Progenitor cell of endocrine pancreas (in vitro differentiated cells): ENCODE measurements at regions not wholly inside any gene's neighbourhood (a gene's known extent, or its start where the extent isn't known, plus 50 kb on each side); places are given as distances from the start of the nearest gene placed in this dataset.
"Not testable (repeated sequence)": the region's sequence is repeated elsewhere in the genome, so short reads cannot be mapped to it uniquely, and the experiment has no call there.

ENCODE experiments used
- DNase-seq: peaks from one replicate; pipeline ENCODE4 v3.0.0; 2021; ENCODE audit warnings: low spot score; ENCODE audit not compliant: unreplicated experiment
- H3K27ac Mint-ChIP-seq: 2 replicates; pipeline ENCODE4 v1.8.0; 2021; ENCODE audit warnings: mild to moderate bottlenecking, moderate library complexity, mixed read lengths
- H3K27me3 Mint-ChIP-seq: 2 replicates; pipeline ENCODE4 v1.8.0; 2021; ENCODE audit warnings: mixed read lengths
- H3K36me3 Mint-ChIP-seq: 2 replicates; pipeline ENCODE4 v1.8.0; 2022; ENCODE audit warnings: mixed read lengths; ENCODE audit not compliant: insufficient read depth
- H3K4me1 Mint-ChIP-seq: 2 replicates; pipeline ENCODE4 v1.8.0; 2021; ENCODE audit warnings: low read depth, mixed read lengths
- H3K4me3 Mint-ChIP-seq: 2 replicates; pipeline ENCODE4 v1.8.0; 2021; ENCODE audit warnings: low read depth, mild to moderate bottlenecking, moderate library complexity, mixed read lengths
- H3K9me3 Mint-ChIP-seq: 2 replicates; pipeline ENCODE4 v1.8.0; 2021; ENCODE audit warnings: low read depth, mixed read lengths
- TF ChIP-seq, protein P1 (sequence below): fragments of 200-600 bp; sonication (generic); IDR thresholded peaks from one replicate; pipeline ENCODE4 v1.5.0; 2021; ENCODE audit warnings: antibody characterized with exemption, mild to moderate bottlenecking; ENCODE audit not compliant: unreplicated experiment

DNA sequence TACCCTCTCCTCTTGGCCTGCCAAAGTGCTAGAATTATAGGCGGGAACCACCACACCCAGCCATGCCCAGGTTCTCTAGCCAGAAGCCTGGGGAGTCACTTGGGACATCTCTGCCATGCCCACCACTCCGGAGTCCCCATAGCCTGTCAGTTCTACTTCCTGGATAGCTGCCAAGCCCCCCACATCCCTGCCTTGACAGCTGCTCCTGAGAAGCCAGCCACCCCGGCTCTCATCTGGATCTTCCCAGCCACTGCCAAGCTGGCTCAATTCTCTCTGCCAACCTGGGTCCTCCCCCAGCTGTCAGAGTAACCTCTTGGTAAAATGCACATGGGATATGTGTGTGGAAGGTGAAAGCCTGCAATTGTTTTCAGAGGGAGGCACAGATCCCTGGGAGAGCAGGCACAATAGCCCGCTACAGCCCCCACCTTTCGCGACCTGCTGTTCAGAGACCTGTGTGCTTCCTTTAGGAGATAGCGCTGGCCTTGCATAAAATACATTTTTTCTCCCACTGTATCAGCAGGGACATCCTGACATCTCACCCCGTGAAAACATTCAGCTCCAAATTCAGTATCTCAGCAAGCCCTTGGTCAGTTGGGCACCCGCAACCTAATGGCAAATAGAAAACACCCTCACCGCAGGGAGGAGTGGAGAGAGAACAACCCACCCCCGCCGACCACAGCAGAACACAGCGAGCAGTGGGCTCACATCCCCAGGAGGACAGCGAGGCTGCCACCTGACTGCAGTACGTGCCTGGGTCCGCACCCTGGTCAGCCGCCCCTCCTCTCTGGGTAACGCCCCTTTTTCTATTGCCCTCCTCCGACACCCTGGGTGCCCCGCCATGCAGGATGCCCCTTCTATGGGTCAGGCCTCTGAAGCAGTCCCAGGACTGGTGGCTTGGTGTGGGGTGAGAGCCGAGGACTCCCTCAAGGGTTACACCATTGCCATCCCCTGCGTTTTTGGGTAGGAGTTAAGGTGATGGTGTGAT is 1342.2 kb downstream of the BRD1 start:
- Mint-ChIP-seq H3K4me3 (no peak overlapping the region), H3K36me3 (no peaks in the 10 kb centered on the region), H3K27ac (no peak overlapping the region), H3K27me3 (peaks cover 57% of the 10 kb centered on the region), H3K4me1 (no peaks in the 10 kb centered on the region), H3K9me3 (no peaks in the 10 kb centered on the region)
- TF ChIP-seq, protein P1, sequence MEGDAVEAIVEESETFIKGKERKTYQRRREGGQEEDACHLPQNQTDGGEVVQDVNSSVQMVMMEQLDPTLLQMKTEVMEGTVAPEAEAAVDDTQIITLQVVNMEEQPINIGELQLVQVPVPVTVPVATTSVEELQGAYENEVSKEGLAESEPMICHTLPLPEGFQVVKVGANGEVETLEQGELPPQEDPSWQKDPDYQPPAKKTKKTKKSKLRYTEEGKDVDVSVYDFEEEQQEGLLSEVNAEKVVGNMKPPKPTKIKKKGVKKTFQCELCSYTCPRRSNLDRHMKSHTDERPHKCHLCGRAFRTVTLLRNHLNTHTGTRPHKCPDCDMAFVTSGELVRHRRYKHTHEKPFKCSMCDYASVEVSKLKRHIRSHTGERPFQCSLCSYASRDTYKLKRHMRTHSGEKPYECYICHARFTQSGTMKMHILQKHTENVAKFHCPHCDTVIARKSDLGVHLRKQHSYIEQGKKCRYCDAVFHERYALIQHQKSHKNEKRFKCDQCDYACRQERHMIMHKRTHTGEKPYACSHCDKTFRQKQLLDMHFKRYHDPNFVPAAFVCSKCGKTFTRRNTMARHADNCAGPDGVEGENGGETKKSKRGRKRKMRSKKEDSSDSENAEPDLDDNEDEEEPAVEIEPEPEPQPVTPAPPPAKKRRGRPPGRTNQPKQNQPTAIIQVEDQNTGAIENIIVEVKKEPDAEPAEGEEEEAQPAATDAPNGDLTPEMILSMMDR: no peak
- no peak for DNase-seq

DNA sequence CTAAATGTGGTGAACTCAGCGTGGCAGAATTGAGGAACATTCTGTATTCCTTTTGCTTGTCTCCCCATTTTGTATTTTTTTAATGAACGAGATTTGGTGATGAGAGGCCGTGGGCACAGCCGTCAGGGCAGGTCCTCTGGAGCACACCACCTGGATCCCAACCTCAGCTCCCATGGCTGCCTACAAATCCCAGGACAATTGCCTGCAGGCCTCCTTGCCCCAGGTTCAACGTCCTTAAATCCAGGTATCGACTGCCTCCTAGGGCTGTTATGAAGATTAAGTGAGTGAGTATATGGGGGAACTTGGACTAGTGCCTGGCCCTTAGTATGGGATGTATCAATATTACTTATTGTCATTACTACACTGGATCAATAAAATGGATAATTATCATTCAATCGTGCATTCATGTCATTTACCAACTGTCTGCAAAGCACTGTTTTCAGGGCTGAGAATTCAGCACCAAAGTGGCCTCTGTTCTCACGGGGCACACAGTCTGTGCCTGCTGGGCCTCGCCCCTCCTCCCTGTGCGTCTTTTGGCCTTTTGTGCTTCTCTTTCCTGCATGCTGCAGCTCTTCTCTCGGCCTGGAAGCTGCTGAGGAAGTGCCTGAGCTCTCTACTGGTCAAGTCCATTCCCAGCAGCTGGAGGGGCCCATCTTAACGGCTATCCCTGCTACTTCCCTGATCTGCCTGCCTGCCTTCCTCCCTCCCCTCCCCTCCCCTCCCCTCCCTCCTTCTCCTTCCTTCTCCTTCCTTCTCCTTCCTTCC is 1343.7 kb downstream of the BRD1 start:
- H3K27me3 Mint-ChIP-seq: peaks cover 57% of the 10 kb centered on the region
- no peaks in the 10 kb centered on the region for H3K36me3 Mint-ChIP-seq
- no peaks in the 10 kb centered on the region for H3K9me3 Mint-ChIP-seq
- H3K27ac Mint-ChIP-seq: no peak overlapping the region
- no peak for DNase-seq
- no peak overlapping the region for H3K4me3 Mint-ChIP-seq
- TF ChIP-seq, protein P1: no peak
- no peaks in the 10 kb centered on the region for H3K4me1 Mint-ChIP-seq

DNA sequence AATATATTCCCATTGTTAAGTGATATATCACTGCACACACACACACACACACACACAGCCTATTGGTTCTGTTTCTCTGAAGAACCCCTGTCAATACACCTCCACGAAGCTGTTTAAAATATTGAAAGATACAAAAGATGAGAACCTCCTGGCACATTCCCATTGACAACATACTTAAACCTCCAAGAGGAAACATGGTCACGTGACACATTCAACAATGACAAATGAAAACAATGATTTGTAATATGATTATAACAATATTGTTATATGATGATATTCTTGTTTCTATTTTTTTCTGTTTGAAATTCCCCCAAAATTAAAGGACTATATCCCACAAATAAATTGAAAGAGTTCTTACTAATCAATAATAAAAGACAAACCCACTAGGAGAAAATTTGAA is 1344.9 kb downstream of the BRD1 start:
- no peak for DNase-seq
- no peaks in the 10 kb centered on the region for H3K9me3 Mint-ChIP-seq
- H3K4me1 Mint-ChIP-seq: no peaks in the 10 kb centered on the region
- peaks cover 54% of the 10 kb centered on the region for H3K27me3 Mint-ChIP-seq
- TF ChIP-seq, protein P1: no peak
- H3K27ac Mint-ChIP-seq: no peak overlapping the region
- no peak overlapping the region for H3K4me3 Mint-ChIP-seq
- no peaks in the 10 kb centered on the region for H3K36me3 Mint-ChIP-seq

DNA sequence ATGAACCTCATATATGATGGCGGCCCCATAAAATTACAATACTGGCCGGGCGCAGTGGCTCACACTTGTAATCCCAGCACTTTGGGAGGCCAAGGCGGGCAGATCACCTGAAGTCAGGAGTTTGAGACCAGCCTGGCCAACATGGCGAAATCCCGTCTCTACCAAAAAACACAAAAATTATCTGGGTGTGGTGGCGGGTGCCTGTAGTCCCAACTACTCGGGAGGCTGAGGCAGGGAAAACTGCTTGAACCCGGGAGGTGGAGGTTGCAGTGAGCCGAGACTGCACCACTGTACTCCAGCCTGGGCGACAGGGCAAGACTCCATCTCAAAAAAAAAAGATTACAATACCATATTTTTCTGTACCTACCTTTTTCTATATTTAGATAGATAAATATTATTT is 1345.5 kb downstream of the BRD1 start:
- H3K36me3 Mint-ChIP-seq, H3K4me1 Mint-ChIP-seq: not testable (repeated sequence)

DNA sequence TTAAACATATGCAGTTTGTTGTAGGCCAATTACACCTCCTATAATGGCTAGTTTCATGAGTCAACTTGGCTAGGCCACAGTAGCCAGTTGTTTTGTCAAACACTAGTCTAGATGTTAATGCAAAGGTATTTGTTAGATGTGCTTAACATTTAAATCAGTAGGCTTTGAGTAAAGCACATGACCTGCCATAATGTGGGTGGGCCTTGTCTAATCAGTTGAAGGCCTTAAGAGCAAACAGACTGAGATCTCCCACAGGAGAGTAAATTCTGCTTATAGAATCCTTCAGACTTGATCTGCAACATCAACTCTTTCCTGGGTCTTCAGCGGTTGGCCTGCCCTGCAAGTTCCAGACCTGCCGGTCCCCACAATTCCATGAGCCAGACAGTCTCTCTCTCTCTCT is 1345.9 kb downstream of the BRD1 start:
- Mint-ChIP-seq H3K4me1 (no peaks in the 10 kb centered on the region), H3K27me3 (peaks cover 44% of the 10 kb centered on the region), H3K27ac (no peak overlapping the region), H3K36me3 (no peaks in the 10 kb centered on the region), H3K9me3 (no peaks in the 10 kb centered on the region), H3K4me3 (no peak overlapping the region)
- TF ChIP-seq, protein P1: no peak
- DNase-seq: no peak

More for the DNA sequence above, 1345.5 kb downstream of the BRD1 start:
- H3K4me3 Mint-ChIP-seq, H3K27ac Mint-ChIP-seq, DNase-seq, H3K9me3 Mint-ChIP-seq: not testable (repeated sequence)
- peaks cover 49% of the 10 kb centered on the region for H3K27me3 Mint-ChIP-seq
